HG03571 (cell line): ENCODE measurements at regions not wholly inside any gene's neighbourhood (a gene's known extent, or its start where the extent isn't known, plus 50 kb on each side); places are given as distances from the start of the nearest gene placed in this dataset.
"Not testable (repeated sequence)": the region's sequence is repeated elsewhere in the genome, so short reads cannot be mapped to it uniquely, and the experiment has no call there.

Experiments
- ATAC-seq: cut with Tn5 transposase; IDR thresholded peaks from one replicate; pipeline ENCODE4 v1.9.1; 2021; ENCODE audit not compliant: unreplicated experiment

- peak; percentile 43 for ATAC-seq
Measured at GRCh38 chr5:148740966-148741742, 85.3 kb upstream of the ADRB2 start.

DNA sequence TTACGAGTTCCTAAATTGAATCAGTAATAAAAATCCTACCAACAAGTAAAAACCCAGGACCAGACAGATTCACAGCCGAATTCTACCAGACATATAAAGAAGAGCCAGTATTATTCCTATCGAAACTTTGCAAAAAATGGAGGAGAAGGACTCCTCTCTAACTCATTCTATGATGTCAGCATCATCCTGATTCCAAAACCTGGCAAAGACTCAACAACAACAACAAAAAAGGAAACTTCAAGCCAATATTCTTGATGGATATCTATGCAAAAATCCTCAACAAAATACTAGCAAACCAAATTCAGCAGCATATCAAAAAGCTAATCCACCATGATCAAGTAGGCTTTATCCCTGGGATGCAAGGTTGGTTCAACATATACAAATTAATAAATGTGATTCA lies 84.6 kb upstream of the ADRB2 start:
- ATAC-seq = not testable (repeated sequence)

DNA sequence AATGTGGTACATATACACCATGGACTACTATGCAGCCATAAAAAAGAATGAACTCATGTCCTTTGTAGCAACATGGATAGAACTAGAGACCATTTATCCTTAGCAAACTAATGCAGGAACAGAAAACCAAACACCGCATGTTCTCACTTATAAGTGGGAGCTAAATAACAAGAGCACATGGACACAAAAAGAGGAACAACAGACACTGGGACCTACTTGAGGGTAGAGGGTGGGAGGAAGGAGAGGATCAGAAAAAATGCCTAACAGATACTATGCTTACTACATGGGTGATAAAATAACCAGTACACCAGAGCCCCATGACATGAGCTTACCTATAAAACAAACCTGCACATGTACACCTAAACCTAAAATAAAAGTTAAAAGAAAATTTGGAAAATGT lies 82.0 kb upstream of the ADRB2 start:
- ATAC-seq = not testable (repeated sequence)

DNA sequence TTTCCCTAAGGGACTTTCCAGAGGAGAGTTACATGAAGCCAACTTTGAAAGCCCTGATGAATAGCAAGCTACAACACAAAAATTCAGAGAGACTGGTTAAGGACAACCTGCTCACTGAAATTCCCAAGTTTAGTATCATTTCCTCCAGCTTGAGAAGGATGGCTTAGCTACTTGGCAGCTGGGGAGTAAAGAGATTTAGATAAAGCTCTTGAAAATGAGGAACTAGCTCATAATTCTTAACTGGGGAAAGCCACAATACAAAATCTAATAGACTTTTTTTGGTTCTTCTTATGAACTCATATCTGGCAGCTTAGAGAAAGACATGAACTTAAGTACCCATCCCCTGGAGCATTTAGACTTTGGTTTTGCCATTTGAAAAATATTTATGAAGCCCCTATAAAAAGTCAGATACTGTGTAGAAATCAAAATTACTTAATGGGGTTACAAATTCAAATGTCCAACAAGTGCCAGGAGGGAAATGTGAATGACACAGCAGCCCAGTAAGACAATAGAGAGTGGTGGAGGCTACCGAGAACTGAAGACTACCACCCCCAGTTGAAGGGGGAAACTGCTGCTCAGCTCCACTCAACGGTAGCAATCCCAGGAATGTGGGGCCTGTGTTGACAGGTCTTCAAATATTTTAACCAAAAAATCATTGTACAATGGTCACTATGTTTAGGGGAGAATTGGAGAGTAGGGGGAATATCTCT lies 79.4 kb upstream of the ADRB2 start:
- ATAC-seq = peak; percentile 93

DNA sequence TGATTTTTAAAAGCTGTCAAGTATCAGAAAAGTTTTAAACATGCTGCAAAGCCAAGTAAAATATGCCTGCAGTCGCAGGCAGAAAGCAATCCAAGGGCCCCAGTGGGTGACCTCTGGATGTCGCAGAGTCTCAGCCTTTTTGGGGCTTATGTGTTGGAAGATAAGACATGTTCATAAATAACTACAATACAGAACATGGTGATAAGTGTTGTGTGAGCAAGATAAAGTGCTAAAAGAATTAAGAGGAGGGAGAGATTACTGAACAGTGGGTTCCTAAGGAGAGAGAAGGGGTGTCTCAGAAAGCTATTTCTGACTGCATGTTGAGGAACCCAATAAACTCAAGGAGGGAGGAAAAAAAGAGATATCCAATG lies 78.9 kb upstream of the ADRB2 start:
- no peak for ATAC-seq

- no peak for ATAC-seq
Measured at GRCh38 chr5:148748702-148749392, 77.6 kb upstream of the ADRB2 start.

DNA sequence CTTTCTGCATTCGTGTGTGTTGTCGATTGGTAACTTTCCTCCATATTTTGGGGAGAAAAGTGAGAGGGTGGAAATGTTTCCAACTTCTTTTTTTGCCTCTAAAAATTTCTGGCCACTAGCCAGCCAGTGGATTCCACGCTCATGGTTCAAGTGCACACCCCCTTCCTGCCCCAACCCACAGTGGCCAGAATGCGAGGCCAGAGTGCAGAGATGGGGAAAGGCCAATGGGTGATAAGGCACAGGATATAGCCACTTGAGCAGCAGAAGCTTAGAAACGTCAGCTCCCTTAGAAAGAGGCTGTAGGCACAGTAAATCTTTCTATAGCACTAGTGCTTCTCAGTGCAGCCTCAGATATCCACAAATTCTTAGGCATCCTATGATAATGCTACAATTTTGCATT lies 75.8 kb upstream of the ADRB2 start:
- ATAC-seq = no peak

DNA sequence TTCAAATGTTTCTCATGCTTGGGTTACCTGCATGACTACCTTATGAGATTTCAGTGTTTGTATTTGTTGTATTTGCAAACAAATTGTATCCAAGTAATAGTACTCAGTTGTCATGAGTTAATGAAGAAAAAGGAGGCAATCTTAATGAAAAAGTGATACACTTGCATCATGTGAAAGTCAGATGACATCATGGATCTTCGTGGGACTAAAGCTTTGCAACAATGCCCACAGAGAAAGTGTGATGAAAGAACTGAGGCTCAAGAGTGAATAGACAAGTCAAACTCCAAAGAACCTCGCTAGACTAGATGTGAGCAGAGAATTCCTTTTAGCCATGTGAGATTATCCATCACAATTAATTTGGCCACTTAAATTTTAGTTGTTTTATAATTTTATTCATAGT lies 75.4 kb upstream of the ADRB2 start:
- ATAC-seq = no peak

DNA sequence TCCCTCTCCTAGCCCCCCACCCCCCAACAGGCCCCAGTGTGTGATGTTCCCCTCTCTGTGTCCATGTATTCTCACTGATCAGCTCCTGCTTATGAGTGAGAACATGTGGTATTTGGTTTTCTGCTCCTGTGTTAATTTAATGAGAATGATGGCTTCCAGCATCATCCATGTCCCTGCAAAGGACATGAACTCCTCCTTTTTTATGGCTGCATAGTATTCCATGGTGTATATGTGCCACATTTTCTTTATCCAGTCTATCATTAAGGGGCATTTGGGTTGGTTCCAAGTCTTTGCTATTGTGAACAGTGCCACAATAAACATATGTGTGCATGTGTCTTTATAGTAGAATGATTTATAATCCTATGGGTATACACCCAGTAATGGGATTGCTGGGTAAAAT lies 74.0 kb upstream of the ADRB2 start:
- not testable (repeated sequence) for ATAC-seq

DNA sequence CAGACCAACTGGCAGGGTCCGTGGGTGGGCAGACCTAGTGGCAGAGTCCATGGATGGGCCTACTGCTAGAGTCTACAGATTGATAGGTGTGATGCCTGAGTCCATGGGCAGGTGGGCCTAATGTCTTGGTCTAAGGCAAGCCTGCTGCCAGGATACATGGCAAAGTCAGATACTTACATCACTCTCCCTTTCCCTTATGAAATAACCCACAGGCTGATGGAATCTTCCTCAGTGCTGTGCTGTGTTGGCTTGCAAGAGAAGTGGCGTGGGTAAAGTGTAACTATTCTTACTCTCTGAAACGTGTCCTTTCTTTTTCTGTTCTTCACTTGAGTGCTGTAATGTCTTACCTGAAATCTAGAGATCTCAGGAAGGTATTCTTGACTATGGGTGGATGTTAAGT lies 67.3 kb upstream of the ADRB2 start:
- ATAC-seq = no peak

DNA sequence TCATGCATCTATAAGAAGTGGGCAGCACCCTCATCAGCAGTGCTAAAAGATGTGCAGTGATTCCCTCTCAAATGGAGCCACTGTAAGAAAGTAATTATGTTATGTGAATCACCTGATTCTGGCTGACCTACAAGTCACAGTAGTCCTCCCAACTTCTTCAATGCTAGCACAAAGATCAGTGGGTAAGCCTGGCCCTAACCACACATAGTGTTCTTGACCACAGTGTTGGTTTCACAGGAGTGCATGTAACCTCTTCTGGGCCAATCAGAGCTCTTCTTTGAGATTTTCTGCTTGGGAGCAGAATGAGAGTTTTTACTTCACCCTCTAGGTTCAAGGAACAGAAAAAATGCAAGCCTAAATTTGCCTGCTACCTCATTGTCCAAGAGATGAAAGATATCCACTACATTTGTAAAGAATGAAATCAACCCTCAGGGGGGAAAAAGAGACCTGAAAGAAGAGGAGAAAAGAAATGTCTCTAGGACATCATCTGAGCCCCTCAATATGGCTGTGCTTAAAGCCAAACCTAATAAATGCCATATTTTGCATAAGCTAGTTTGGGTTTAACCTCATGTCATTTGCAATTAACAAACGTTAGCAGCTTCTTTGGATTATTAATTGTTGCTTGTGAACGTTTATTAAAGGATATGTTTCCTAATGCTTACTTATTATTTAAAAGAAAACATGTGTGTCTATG lies 65.3 kb upstream of the ADRB2 start:
- peak; percentile 100 for ATAC-seq

DNA sequence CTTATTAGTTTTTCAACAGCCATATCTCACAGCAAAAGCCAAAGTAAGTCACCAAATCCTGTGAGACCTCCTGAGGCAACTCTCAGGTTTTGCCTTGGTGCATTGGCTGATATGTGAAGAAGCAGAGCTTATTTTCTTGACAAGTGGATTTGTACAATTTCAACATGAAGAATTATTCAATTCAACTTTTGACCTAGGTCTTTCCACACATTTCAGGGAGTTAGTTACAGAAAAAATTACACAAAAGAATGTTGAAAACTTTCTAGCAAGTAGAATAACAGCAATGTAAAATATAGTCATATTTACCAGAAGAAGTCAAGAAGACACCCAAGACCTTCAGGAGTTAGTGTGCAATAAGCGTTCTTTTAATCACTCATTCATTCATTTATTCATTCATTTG lies 62.4 kb upstream of the ADRB2 start:
- ATAC-seq = no peak

DNA sequence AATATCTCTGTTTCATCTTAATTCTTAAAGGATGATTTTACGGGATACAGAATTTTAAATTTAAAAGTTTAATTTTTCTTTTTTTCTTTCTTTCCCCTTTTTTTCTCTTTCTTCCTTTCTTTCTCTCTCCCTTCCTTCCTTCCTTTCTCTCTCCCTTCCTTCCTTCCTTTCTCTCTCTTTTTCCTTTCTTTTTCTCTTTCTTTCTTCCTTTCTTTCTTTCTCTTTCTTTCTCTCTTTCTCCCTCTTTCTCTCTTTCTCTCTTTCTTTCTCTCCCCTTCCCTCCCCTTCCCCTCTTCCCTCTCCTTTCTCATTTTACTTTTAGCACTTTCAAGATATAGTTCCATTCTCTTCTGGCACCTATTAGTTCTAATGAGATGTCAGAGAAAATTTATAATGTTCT lies 61.4 kb upstream of the ADRB2 start:
- ATAC-seq = no peak

DNA sequence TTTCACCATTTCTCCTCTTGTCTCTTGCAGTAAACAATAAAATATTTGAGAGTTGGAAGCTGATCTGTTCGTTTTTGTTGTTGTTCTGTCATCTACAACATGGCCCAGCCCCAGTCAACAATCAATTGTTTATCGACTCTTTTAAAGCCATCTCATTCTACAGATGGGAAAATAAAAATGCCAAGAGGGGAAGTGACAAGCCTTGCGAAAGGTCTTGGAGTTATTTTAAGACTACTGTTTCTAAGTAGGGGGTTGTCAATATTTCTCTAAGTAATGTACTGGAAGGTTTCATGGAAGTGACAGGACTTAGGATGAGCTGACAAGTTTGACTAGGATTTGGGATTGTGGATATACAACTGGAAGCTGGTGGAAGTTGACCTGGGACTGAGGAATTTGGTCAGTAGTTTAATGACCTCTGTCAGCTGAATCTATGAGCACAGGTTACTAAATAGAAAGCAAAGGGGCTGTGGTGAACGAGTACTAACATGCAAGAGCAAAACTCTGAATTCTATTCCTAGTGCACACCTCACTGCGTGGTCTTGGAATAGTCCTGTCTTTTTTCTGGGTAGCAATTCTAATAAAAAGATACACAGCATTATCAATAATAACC lies 57.5 kb upstream of the ADRB2 start:
- ATAC-seq = no peak

GRCh38 chr5:148769941-148770340 lies 56.5 kb upstream of the ADRB2 start:
- no peak for ATAC-seq

GRCh38 chr5:148774313-148774712 lies 52.1 kb upstream of the ADRB2 start:
- ATAC-seq = no peak

GRCh38 chr5:148776261-148776660 lies 50.1 kb upstream of the ADRB2 start:
- no peak for ATAC-seq
